ENCODE measurements at regions not wholly inside any gene's neighbourhood (a gene's known extent, or its start where the extent isn't known, plus 50 kb on each side); places are given as distances from the start of the nearest gene placed in this dataset.

GRCh38 chr7:70883750-70884439 is 248.0 kb upstream of the GALNT17 start:
- no peak for TF ChIP-seq CTCF (IDR thresholded peaks at IDR 0.05)
- TF ChIP-seq POLR2A (IDR thresholded peaks at IDR 0.05), result no peak
